IMR-90 (cell line): ENCODE measurements at regions not wholly inside any gene's neighbourhood (a gene's known extent, or its start where the extent isn't known, plus 50 kb on each side); places are given as distances from the start of the nearest gene placed in this dataset.

ENCODE experiments used
- ATAC-seq: fragments of 200-7000 bp; cut with Tn5 transposase; 2 replicates; pipeline ENCODE4 v1.9.1; 2020; ENCODE audit warnings: low read depth, mild to moderate bottlenecking, moderate library complexity
- BruUV-seq: library from RNA; stranded (reverse); fragments of 400-500 nt; replicated peaks from 2 replicates; lab custom pipeline; 2021; lab: Mats Ljungman, UMichigan
- CTCF ChIA-PET: fragments of 300-600 bp; formaldehyde crosslinking; extraction: SDS; loops from one replicate; lab custom pipeline; 2021; ENCODE audit warnings: antibody characterized with exemption; lab: Yijun Ruan, JAX
- POLR2A ChIA-PET: fragments of 300-600 bp; sonication (Branson Sonifier 250); formaldehyde crosslinking; loops from one replicate; lab custom pipeline; 2022; ENCODE audit warnings: antibody characterized with exemption; ENCODE audit not compliant: unreplicated experiment; lab: Charles Lee
- DNase-seq: peaks from one replicate; pipeline ENCODE4 v3.0.0; 2013
- H2AFZ ChIP-seq: replicated peaks from 2 replicates; pipeline ENCODE3; 2013; ENCODE audit warnings: low read length, mild to moderate bottlenecking; ENCODE audit not compliant: poor library complexity
- H2AK5ac ChIP-seq: 2 replicates; pipeline ENCODE4 v1.6.1; 2013; ENCODE audit warnings: low read depth, low read length, inconsistent platforms
- H2AK9ac ChIP-seq: replicated peaks from 2 replicates; pipeline ENCODE3; 2013; ENCODE audit warnings: mild to moderate bottlenecking, low read depth, low read length, moderate library complexity; ENCODE audit not compliant: poor library complexity
- H2BK120ac ChIP-seq: 2 replicates; pipeline ENCODE4 v1.6.1; 2013; ENCODE audit warnings: low read depth, low read length, inconsistent platforms
- H2BK15ac ChIP-seq: 3 replicates; pipeline ENCODE4 v1.6.1; 2013; ENCODE audit warnings: low read depth, low read length, inconsistent platforms
- H2BK20ac ChIP-seq: 2 replicates; pipeline ENCODE4 v1.6.1; 2013; ENCODE audit warnings: low read depth, mild to moderate bottlenecking, inconsistent platforms, low read length, moderate library complexity
- H2BK5ac ChIP-seq: 2 replicates; pipeline ENCODE4 v1.6.1; 2013; ENCODE audit warnings: mild to moderate bottlenecking, low read depth, low read length, inconsistent platforms; ENCODE audit not compliant: poor library complexity, severe bottlenecking
- H3K14ac ChIP-seq: replicated peaks from 2 replicates; pipeline ENCODE4 v1.6.1; 2013; ENCODE audit warnings: low read depth, low read length, inconsistent platforms
- H3K18ac ChIP-seq: 2 replicates; pipeline ENCODE4 v1.6.1; 2013; ENCODE audit warnings: low read depth, low read length, control low read depth
- H3K23ac ChIP-seq: 2 replicates; pipeline ENCODE4 v1.6.1; 2013; ENCODE audit warnings: low read depth, low read length, inconsistent platforms
- H3K27ac ChIP-seq: 2 replicates; pipeline ENCODE4 v1.5.1; 2013; ENCODE audit warnings: mild to moderate bottlenecking, control low read depth, low read length; ENCODE audit not compliant: insufficient read depth
- H3K27me3 ChIP-seq: 2 replicates; pipeline ENCODE4 v1.6.1; 2013; ENCODE audit warnings: low read length; ENCODE audit not compliant: control insufficient read depth, insufficient read depth
- H3K36me3 ChIP-seq: 2 replicates; pipeline ENCODE4 v1.6.1; 2013; ENCODE audit warnings: low read length, mixed read lengths; ENCODE audit not compliant: control insufficient read depth, insufficient read depth
- H3K4ac ChIP-seq: 2 replicates; pipeline ENCODE4 v1.6.1; 2013; ENCODE audit warnings: low read depth, low read length, inconsistent platforms
- H3K4me1 ChIP-seq: 2 replicates; pipeline ENCODE4 v1.6.1; 2013; ENCODE audit warnings: low read length, mixed read lengths; ENCODE audit not compliant: control insufficient read depth, insufficient read depth
- H3K4me2 ChIP-seq: 2 replicates; pipeline ENCODE4 v1.6.1; 2013; ENCODE audit warnings: low read depth, mild to moderate bottlenecking, control low read depth, low read length, moderate library complexity
- H3K4me3 ChIP-seq: 2 replicates; pipeline ENCODE4 v1.5.1; 2013; ENCODE audit warnings: low read depth, mild to moderate bottlenecking, control low read depth, low read length, moderate library complexity; ENCODE audit not compliant: insufficient read depth
- H3K56ac ChIP-seq: 2 replicates; pipeline ENCODE4 v1.6.1; 2013; ENCODE audit warnings: low read length, inconsistent platforms; ENCODE audit not compliant: insufficient read depth; ENCODE audit errors: extremely low read depth
- H3K79me1 ChIP-seq, 2 experiments: 2 replicates each; pipeline ENCODE4 v1.6.1; 2013; ENCODE audit warnings: low read length in 2 of 2, inconsistent platforms in 1 of 2, low read depth in 1 of 2
- H3K9ac ChIP-seq: 2 replicates; pipeline ENCODE4 v1.6.1; 2013; ENCODE audit warnings: low read depth, low read length, control low read depth
- H3K9me1 ChIP-seq: 2 replicates; pipeline ENCODE4 v1.6.1; 2013; ENCODE audit warnings: low read length, inconsistent platforms; ENCODE audit not compliant: insufficient read depth
- H3K9me3 ChIP-seq: 2 replicates; pipeline ENCODE4 v1.6.1; 2013; ENCODE audit warnings: low read length; ENCODE audit not compliant: control insufficient read depth, insufficient read depth
- H4K20me1 ChIP-seq: 2 replicates; pipeline ENCODE4 v1.6.1; 2013; ENCODE audit warnings: low read length, inconsistent platforms; ENCODE audit not compliant: insufficient read depth
- H4K5ac ChIP-seq: 2 replicates; pipeline ENCODE4 v1.6.1; 2013; ENCODE audit warnings: mild to moderate bottlenecking, low read depth, low read length, control low read depth
- H4K8ac ChIP-seq, 2 experiments: 2 replicates each; pipeline ENCODE4 v1.6.1; 2013; ENCODE audit warnings: low read depth in 2 of 2, low read length in 2 of 2, control low read depth in 1 of 2, inconsistent platforms in 1 of 2
- H4K91ac ChIP-seq: 2 replicates; pipeline ENCODE4 v1.6.1; 2013; ENCODE audit warnings: low read depth, low read length, inconsistent platforms; ENCODE audit not compliant: insufficient read depth
- FOS ChIP-seq: fragments of 150-350 bp; IDR thresholded peaks from 2 replicates; pipeline ENCODE4 v1.6.1; 2016; ENCODE audit warnings: low read depth, low read length
- RFX5 ChIP-seq: IDR thresholded peaks from 2 replicates; pipeline ENCODE4 v1.8.0; 2012; ENCODE audit warnings: low read depth, mild to moderate bottlenecking, low read length, moderate library complexity
- USF2 ChIP-seq: fragments of 150-350 bp; IDR thresholded peaks from 2 replicates; pipeline ENCODE4 v1.6.1; 2017; ENCODE audit warnings: mild to moderate bottlenecking, antibody characterized with exemption, low read length, low read depth
- WGBS, 2 experiments: methylation state at CpG; one replicate each; pipeline versions ENCODE4 v1.1.5 to v1.1.7; 2013; ENCODE audit warnings: missing lambda C conversion rate in 2 of 2; ENCODE audit not compliant: insufficient read length in 1 of 2; ENCODE audit errors: extremely low coverage in 2 of 2; 5-methylcytosine and 5-hydroxymethylcytosine counted together
- dilution Hi-C: fragments of 300-500 bp; cut with HindIII; formaldehyde crosslinking; loops from one replicate; pipeline ENCODE4 v1.14.3; 2018; ENCODE audit warnings: low sequenced_read_pairs; ENCODE audit not compliant: unreplicated experiment
- in situ Hi-C: fragments of 300-500 bp; cut with MboI; formaldehyde crosslinking; loops from 3 replicates; pipeline ENCODE4 v1.14.3; 2019; ENCODE audit warnings: low sequenced_read_pairs, inconsistent platforms, mixed read lengths
- intact Hi-C: fragments of 100-400 bp; cut with micrococcal nuclease; formaldehyde crosslinking; loops from 2 replicates; pipeline ENCODE4 v1.10.0; 2022

DNA sequence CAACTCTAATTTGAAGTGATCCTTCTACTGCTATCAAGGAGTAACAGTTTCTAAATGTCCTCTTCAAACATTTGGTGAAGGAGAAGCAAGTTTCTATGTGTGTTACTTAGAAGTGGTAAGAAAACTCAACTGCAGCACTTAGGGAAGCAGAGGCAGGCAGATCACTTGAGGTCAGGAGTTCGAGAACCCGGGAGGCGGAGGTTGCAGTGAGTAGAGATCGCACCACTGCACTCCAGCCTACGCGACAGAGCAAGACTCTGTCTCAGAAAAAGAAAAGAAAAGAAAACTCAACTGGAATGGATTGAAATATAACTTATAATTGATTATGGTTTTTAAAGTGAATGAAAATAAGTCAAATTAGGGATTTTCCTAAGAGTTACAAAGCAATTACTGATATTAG, 169.7 kb upstream of the ATP2B1 start:
- H2AK5ac ChIP-seq: no peak overlapping the region
- DNase-seq (no peak), ATAC-seq (no peak)
- no peak overlapping the region for H4K8ac ChIP-seq
- ChIA-PET POLR2A (no interaction called here), CTCF (no interaction called here)
- H2BK5ac ChIP-seq: no peak overlapping the region
- H2BK120ac ChIP-seq: peak overlapping the region; percentile 19; the same call in 1 of the 2 replicates
- H3K14ac ChIP-seq: no peak overlapping the region; the same call in 1 of the 2 replicates
- H3K27ac ChIP-seq: no peak overlapping the region
- no TSS peak for BruUV-seq
- no peak overlapping the region for H3K4me3 ChIP-seq
- H3K23ac ChIP-seq: no peak overlapping the region
- H3K4ac ChIP-seq: peak overlapping the region; percentile 36; the same call in 1 of the 2 replicates
- H3K9me3 ChIP-seq: no peaks in the 10 kb centered on the region
- no peak overlapping the region for H3K18ac ChIP-seq
- H3K9ac ChIP-seq: no peak overlapping the region
- peak overlapping the region; percentile 5; the same call in 1 of the 2 replicates for H2BK20ac ChIP-seq
- no peak overlapping the region for H2AK9ac ChIP-seq
- no peak overlapping the region for H4K5ac ChIP-seq
- no CpG with 5 or more reads among the region's 6 CpGs for WGBS, 2 experiments
- H3K79me1 ChIP-seq: no peaks in the 10 kb centered on the region
- H2BK15ac ChIP-seq: no peak overlapping the region
- intact Hi-C loops (no loop called here), dilution Hi-C loops (no loop called here), in situ Hi-C loops (no loop called here)
- TF ChIP-seq RFX5 (no peak), FOS (no peak), USF2 (no peak)
- no peak overlapping the region for H3K56ac ChIP-seq
- H4K91ac ChIP-seq: no peak overlapping the region
- no peak overlapping the region for H2AFZ ChIP-seq
- peaks cover 13% of the 10 kb centered on the region for H3K4me1 ChIP-seq
- no peaks in the 10 kb centered on the region for H4K20me1 ChIP-seq
- no peaks in the 10 kb centered on the region for H3K36me3 ChIP-seq
- H3K27me3 ChIP-seq: no peaks in the 10 kb centered on the region
- H3K4me2 ChIP-seq: no peak overlapping the region
- peaks cover 15% of the 10 kb centered on the region; the same call in 1 of the 2 replicates for H3K9me1 ChIP-seq
